MM.1S (cell line): ENCODE measurements at regions not wholly inside any gene's neighbourhood (a gene's known extent, or its start where the extent isn't known, plus 50 kb on each side); places are given as distances from the start of the nearest gene placed in this dataset.

Source experiments
- EZH2 ChIP-seq: fragments of 300-600 bp; sonication (generic); optimal IDR thresholded peaks from 2 replicates; pipeline ENCODE3; 2017; ENCODE audit warnings: low read depth, mild to moderate bottlenecking, antibody characterized with exemption, low read length, mixed read lengths
- EZH2phosphoT487 ChIP-seq: fragments of 300-600 bp; sonication (generic); IDR thresholded peaks from 2 replicates; pipeline ENCODE4 v1.6.1; 2018; ENCODE audit warnings: antibody characterized with exemption, low read length
- TF ChIP-seq, protein P1 (sequence below): fragments of 300-600 bp; sonication (generic); IDR thresholded peaks from 2 replicates; pipeline ENCODE4 v1.5.1; 2016; ENCODE audit warnings: antibody characterized with exemption, low read length, mixed read lengths

DNA sequence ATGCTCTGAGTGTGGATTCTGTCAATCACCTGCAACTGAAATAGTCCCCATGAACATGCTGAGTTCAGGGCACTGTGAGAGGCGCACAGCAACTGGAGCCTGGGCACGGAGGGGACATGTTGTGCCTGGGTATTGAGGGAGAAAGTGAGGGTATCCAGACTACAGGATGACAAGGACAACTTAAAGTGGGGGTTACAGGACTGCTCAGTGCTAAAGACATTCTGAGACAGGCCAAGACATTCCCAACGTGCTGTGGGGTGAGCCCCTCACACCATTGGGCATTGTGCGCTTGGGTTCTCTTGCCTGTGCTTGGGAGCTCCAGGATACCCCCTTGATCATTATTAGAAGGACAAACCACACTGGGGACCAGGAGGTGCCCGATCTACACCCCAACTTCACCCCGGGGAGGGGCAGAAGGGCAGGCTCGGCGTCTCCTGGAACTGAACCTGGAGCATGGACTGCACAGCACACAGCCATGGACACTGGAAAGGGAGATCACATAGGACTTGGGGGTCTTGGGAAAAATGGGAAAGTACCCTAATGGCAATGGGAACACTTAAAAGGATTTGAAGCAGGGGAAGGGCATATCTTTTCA is 72.5 kb upstream of the HDAC4 start:
- TF ChIP-seq, protein P1, sequence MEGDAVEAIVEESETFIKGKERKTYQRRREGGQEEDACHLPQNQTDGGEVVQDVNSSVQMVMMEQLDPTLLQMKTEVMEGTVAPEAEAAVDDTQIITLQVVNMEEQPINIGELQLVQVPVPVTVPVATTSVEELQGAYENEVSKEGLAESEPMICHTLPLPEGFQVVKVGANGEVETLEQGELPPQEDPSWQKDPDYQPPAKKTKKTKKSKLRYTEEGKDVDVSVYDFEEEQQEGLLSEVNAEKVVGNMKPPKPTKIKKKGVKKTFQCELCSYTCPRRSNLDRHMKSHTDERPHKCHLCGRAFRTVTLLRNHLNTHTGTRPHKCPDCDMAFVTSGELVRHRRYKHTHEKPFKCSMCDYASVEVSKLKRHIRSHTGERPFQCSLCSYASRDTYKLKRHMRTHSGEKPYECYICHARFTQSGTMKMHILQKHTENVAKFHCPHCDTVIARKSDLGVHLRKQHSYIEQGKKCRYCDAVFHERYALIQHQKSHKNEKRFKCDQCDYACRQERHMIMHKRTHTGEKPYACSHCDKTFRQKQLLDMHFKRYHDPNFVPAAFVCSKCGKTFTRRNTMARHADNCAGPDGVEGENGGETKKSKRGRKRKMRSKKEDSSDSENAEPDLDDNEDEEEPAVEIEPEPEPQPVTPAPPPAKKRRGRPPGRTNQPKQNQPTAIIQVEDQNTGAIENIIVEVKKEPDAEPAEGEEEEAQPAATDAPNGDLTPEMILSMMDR: no peak
- no peak for TF ChIP-seq EZH2
- TF ChIP-seq EZH2phosphoT487: no peak
